K562 (cell line): ENCODE measurements at regions not wholly inside any gene's neighbourhood (a gene's known extent, or its start where the extent isn't known, plus 50 kb on each side); places are given as distances from the start of the nearest gene placed in this dataset.
A peak's percentile ranks its signal among the peaks of the same experiment; 100 is the strongest.

Source experiments
- MEF2A ChIP-seq: IDR thresholded peaks from 2 replicates; pipeline ENCODE4 v1.6.1; 2011; ENCODE audit warnings: low read depth, mild to moderate bottlenecking, low read length, moderate library complexity; ENCODE audit not compliant: control insufficient read depth
- MGA ChIP-seq: fragments of 450-650 bp; IDR thresholded peaks from 2 replicates; pipeline ENCODE4 v1.6.1; 2016; ENCODE audit warnings: mild to moderate bottlenecking, moderate library complexity
- MTA2 ChIP-seq: fragments of 450-650 bp; IDR thresholded peaks from 2 replicates; pipeline ENCODE4 v1.6.1; 2016; ENCODE audit warnings: low read depth
- ZKSCAN3 ChIP-seq: fragments of 250-450 bp; sonication (Bioruptor Pico); IDR thresholded peaks from 2 replicates; pipeline ENCODE4 v1.4.0; 2020
- ZKSCAN8 ChIP-seq: fragments of 200-800 bp; sonication (Bioruptor generic); IDR thresholded peaks from 2 replicates; pipeline ENCODE4 v1.6.1; 2016; ENCODE audit warnings: missing genetic modification characterization, missing compliant biosample characterization
- TF ChIP-seq, protein P1 (sequence below): sonication (generic); formaldehyde crosslinking; IDR thresholded peaks from 2 replicates; pipeline ENCODE4 v1.8.1; 2022; ENCODE audit warnings: missing genetic modification reagents
- TF ChIP-seq, protein P2 (sequence below): fragments of 450-650 bp; IDR thresholded peaks from 2 replicates; pipeline ENCODE4 v1.6.1; 2017; ENCODE audit warnings: mild to moderate bottlenecking, moderate library complexity

GRCh38 chr22:22037229-22037628 lies 54.6 kb upstream of the TOP3B start (continued):
- peak; percentile 44; the same call in 1 of the 2 replicates for TF ChIP-seq MGA
- TF ChIP-seq, protein P1, sequence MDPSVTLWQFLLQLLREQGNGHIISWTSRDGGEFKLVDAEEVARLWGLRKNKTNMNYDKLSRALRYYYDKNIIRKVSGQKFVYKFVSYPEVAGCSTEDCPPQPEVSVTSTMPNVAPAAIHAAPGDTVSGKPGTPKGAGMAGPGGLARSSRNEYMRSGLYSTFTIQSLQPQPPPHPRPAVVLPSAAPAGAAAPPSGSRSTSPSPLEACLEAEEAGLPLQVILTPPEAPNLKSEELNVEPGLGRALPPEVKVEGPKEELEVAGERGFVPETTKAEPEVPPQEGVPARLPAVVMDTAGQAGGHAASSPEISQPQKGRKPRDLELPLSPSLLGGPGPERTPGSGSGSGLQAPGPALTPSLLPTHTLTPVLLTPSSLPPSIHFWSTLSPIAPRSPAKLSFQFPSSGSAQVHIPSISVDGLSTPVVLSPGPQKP (CRISPR knock-in tag): 0 out of 2 replicates have a peak, but pooled peaks have one; percentile 14
- TF ChIP-seq MTA2: no peak
- TF ChIP-seq MEF2A: no peak
- TF ChIP-seq ZKSCAN8: 0 out of 2 replicates have a peak, but pooled peaks have one; percentile 42
- TF ChIP-seq, protein P2, sequence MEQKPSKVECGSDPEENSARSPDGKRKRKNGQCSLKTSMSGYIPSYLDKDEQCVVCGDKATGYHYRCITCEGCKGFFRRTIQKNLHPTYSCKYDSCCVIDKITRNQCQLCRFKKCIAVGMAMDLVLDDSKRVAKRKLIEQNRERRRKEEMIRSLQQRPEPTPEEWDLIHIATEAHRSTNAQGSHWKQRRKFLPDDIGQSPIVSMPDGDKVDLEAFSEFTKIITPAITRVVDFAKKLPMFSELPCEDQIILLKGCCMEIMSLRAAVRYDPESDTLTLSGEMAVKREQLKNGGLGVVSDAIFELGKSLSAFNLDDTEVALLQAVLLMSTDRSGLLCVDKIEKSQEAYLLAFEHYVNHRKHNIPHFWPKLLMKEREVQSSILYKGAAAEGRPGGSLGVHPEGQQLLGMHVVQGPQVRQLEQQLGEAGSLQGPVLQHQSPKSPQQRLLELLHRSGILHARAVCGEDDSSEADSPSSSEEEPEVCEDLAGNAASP: peak; percentile 66
- TF ChIP-seq ZKSCAN3 (CRISPR knock-in tag): peak; percentile 43; the same call in 1 of the 2 replicates
